IPS-15b (cell line): ENCODE measurements at regions not wholly inside any gene's neighbourhood (a gene's known extent, or its start where the extent isn't known, plus 50 kb on each side); places are given as distances from the start of the nearest gene placed in this dataset.
"Not testable (repeated sequence)": the region's sequence is repeated elsewhere in the genome, so short reads cannot be mapped to it uniquely, and the experiment has no call there.

Source experiments
- H3K27me3 ChIP-seq: one replicate; pipeline ENCODE4 v1.6.1; 2013; ENCODE audit warnings: low read length; ENCODE audit not compliant: control insufficient read depth, insufficient read depth
- H3K36me3 ChIP-seq: one replicate; pipeline ENCODE4 v1.6.1; 2013; ENCODE audit warnings: low read length; ENCODE audit not compliant: control insufficient read depth, insufficient read depth
- H3K4me1 ChIP-seq: one replicate; pipeline ENCODE4 v1.6.1; 2013; ENCODE audit warnings: mild to moderate bottlenecking, low read length; ENCODE audit not compliant: control insufficient read depth, insufficient read depth
- H3K4me3 ChIP-seq: one replicate; pipeline ENCODE4 v1.5.1; 2013; ENCODE audit warnings: low read depth, low read length
- H3K9ac ChIP-seq: one replicate; pipeline ENCODE4 v1.6.1; 2013; ENCODE audit warnings: low read depth, mild to moderate bottlenecking, low read length
- H3K9me3 ChIP-seq: one replicate; pipeline ENCODE4 v1.6.1; 2013; ENCODE audit warnings: mild to moderate bottlenecking, low read length; ENCODE audit not compliant: control insufficient read depth, insufficient read depth

- H3K9ac ChIP-seq: no peak overlapping the region
- H3K9me3 ChIP-seq: no peaks in the 10 kb centered on the region
- no peaks in the 10 kb centered on the region for H3K27me3 ChIP-seq
- H3K36me3 ChIP-seq: no peaks in the 10 kb centered on the region
- no peak overlapping the region for H3K4me3 ChIP-seq
- no peaks in the 10 kb centered on the region for H3K4me1 ChIP-seq
Observed at GRCh38 chr1:213521206-213521605, 466.6 kb upstream of the PROX1 start.

GRCh38 chr1:213523781-213524398 is 463.9 kb upstream of the PROX1 start:
- no peak overlapping the region for H3K4me3 ChIP-seq
- no peaks in the 10 kb centered on the region for H3K4me1 ChIP-seq
- H3K36me3 ChIP-seq: no peaks in the 10 kb centered on the region
- no peaks in the 10 kb centered on the region for H3K27me3 ChIP-seq
- H3K9ac ChIP-seq: no peak overlapping the region
- H3K9me3 ChIP-seq: no peaks in the 10 kb centered on the region

GRCh38 chr1:213526306-213526705 is 461.5 kb upstream of the PROX1 start:
- peaks cover 5% of the 10 kb centered on the region for H3K4me1 ChIP-seq
- no peak overlapping the region for H3K4me3 ChIP-seq
- H3K36me3 ChIP-seq: no peaks in the 10 kb centered on the region
- no peaks in the 10 kb centered on the region for H3K27me3 ChIP-seq
- H3K9ac ChIP-seq: no peak overlapping the region
- H3K9me3 ChIP-seq: no peaks in the 10 kb centered on the region

- Histone ChIP-seq H3K27me3 (no peaks in the 10 kb centered on the region), H3K4me3 (no peak overlapping the region), H3K9ac (no peak overlapping the region), H3K4me1 (peaks cover 5% of the 10 kb centered on the region), H3K36me3 (no peaks in the 10 kb centered on the region), H3K9me3 (no peaks in the 10 kb centered on the region)
Observed at GRCh38 chr1:213530611-213531320, 457.0 kb upstream of the PROX1 start.

GRCh38 chr1:213531369-213532310 is 456.1 kb upstream of the PROX1 start:
- Histone ChIP-seq H3K4me3 (no peak overlapping the region), H3K9me3 (no peaks in the 10 kb centered on the region), H3K4me1 (peaks cover 5% of the 10 kb centered on the region), H3K36me3 (no peaks in the 10 kb centered on the region), H3K9ac (no peak overlapping the region), H3K27me3 (no peaks in the 10 kb centered on the region)

- H3K4me3 ChIP-seq: no peak overlapping the region
- peaks cover 5% of the 10 kb centered on the region for H3K4me1 ChIP-seq
- no peaks in the 10 kb centered on the region for H3K9me3 ChIP-seq
- H3K27me3 ChIP-seq: no peaks in the 10 kb centered on the region
- no peaks in the 10 kb centered on the region for H3K36me3 ChIP-seq
- no peak overlapping the region for H3K9ac ChIP-seq
Observed at GRCh38 chr1:213533125-213533524, 454.6 kb upstream of the PROX1 start.

- peaks cover 3% of the 10 kb centered on the region for H3K4me1 ChIP-seq
- no peak overlapping the region for H3K4me3 ChIP-seq
- H3K9ac ChIP-seq: no peak overlapping the region
- H3K9me3 ChIP-seq: no peaks in the 10 kb centered on the region
- no peaks in the 10 kb centered on the region for H3K36me3 ChIP-seq
- no peaks in the 10 kb centered on the region for H3K27me3 ChIP-seq
Observed at GRCh38 chr1:213535679-213536078, 452.1 kb upstream of the PROX1 start.

- Histone ChIP-seq H3K9me3 (no peaks in the 10 kb centered on the region), H3K4me1 (no peaks in the 10 kb centered on the region), H3K9ac (no peak overlapping the region), H3K27me3 (no peaks in the 10 kb centered on the region), H3K4me3 (no peak overlapping the region), H3K36me3 (no peaks in the 10 kb centered on the region)
Observed at GRCh38 chr1:213538251-213538650, 449.5 kb upstream of the PROX1 start.

- Histone ChIP-seq H3K9me3 (no peaks in the 10 kb centered on the region), H3K4me1 (no peaks in the 10 kb centered on the region), H3K9ac (no peak overlapping the region), H3K4me3 (no peak overlapping the region), H3K36me3 (no peaks in the 10 kb centered on the region), H3K27me3 (no peaks in the 10 kb centered on the region)
Observed at GRCh38 chr1:213539464-213539863, 448.3 kb upstream of the PROX1 start.

GRCh38 chr1:213541641-213542040 is 446.1 kb upstream of the PROX1 start:
- Histone ChIP-seq H3K27me3 (no peaks in the 10 kb centered on the region), H3K9me3 (no peaks in the 10 kb centered on the region)

GRCh38 chr1:213545181-213545580 is 442.6 kb upstream of the PROX1 start:
- not testable (repeated sequence) for H3K9me3 ChIP-seq, H3K27me3 ChIP-seq, H3K4me1 ChIP-seq, H3K9ac ChIP-seq, H3K4me3 ChIP-seq, H3K36me3 ChIP-seq

More at GRCh38 chr1:213541641-213542040, 446.1 kb upstream of the PROX1 start:
- Histone ChIP-seq H3K36me3 (no peaks in the 10 kb centered on the region), H3K4me1 (no peaks in the 10 kb centered on the region), H3K4me3 (no peak overlapping the region), H3K9ac (no peak overlapping the region)
